Neural cell (in vitro differentiated cells): ENCODE measurements at regions not wholly inside any gene's neighbourhood (a gene's known extent, or its start where the extent isn't known, plus 50 kb on each side); places are given as distances from the start of the nearest gene placed in this dataset.

Source experiments
- H2AFZ ChIP-seq: fragments of 200-600, 300-800 bp; sonication (generic), shearing (Covaris generic); 2 replicates; pipeline ENCODE4 v1.6.0; 2014; ENCODE audit warnings: low read depth, mild to moderate bottlenecking, antibody characterized with exemption, low read length, moderate library complexity
- H3F3A ChIP-seq: fragments of 200-600 bp; shearing (Covaris generic); 2 replicates; pipeline ENCODE4 v1.6.1; 2016; ENCODE audit warnings: mild to moderate bottlenecking, moderate library complexity, mixed read lengths, antibody characterized with exemption, low read length; ENCODE audit not compliant: insufficient read depth, poor library complexity, severe bottlenecking
- H3K27ac ChIP-seq: fragments of 200-600, 300-800 bp; sonication (generic), shearing (Covaris generic); 2 replicates; pipeline ENCODE4 v1.5.1; 2014; ENCODE audit warnings: mild to moderate bottlenecking, low read length, moderate library complexity
- H3K27me3 ChIP-seq: fragments of 300-800, 200-600 bp; sonication (generic), shearing (Covaris generic); 2 replicates; pipeline ENCODE4 v1.6.0; 2014; ENCODE audit warnings: mild to moderate bottlenecking, low read depth, low read length, moderate library complexity; ENCODE audit not compliant: insufficient read depth
- H3K36me3 ChIP-seq: fragments of 300-800, 200-600 bp; sonication (generic), shearing (Covaris generic); 2 replicates; pipeline ENCODE4 v1.5.1; 2014; ENCODE audit warnings: mild to moderate bottlenecking, antibody characterized with exemption, low read length, moderate library complexity; ENCODE audit not compliant: insufficient read depth
- H3K4me2 ChIP-seq: fragments of 300-800, 200-600 bp; sonication (generic), shearing (Covaris generic); 2 replicates; pipeline ENCODE4 v1.6.0; 2014; ENCODE audit warnings: mild to moderate bottlenecking, low read length
- H3K4me3 ChIP-seq: fragments of 300-800, 200-600 bp; sonication (generic), shearing (Covaris generic); 2 replicates; pipeline ENCODE4 v1.5.1; 2014; ENCODE audit warnings: mild to moderate bottlenecking, low read length, moderate library complexity
- H3K79me2 ChIP-seq: fragments of 200-600 bp; shearing (Covaris generic); replicated peaks from 2 replicates; pipeline ENCODE4 v1.6.0; 2014; ENCODE audit warnings: mild to moderate bottlenecking, low read length, moderate library complexity; ENCODE audit not compliant: insufficient read depth
- H3K9ac ChIP-seq: fragments of 300-800, 200-600 bp; sonication (generic), shearing (Covaris generic); 2 replicates; pipeline ENCODE4 v1.6.1; 2016; ENCODE audit warnings: mild to moderate bottlenecking, low read length, mixed read lengths
- H3K9me2 ChIP-seq: fragments of 200-600 bp; shearing (Covaris generic); 2 replicates; pipeline ENCODE4 v1.6.1; 2016; ENCODE audit warnings: mild to moderate bottlenecking, low read length, mixed read lengths; ENCODE audit not compliant: insufficient read depth
- H3K9me3 ChIP-seq: fragments of 200-600, 300-800 bp; sonication (generic), shearing (Covaris generic); 2 replicates; pipeline ENCODE4 v1.6.1; 2016; ENCODE audit warnings: mild to moderate bottlenecking, mixed run types, low read length, moderate library complexity, mixed read lengths
- H4K20me1 ChIP-seq: fragments of 200-600 bp; shearing (Covaris generic); 2 replicates; pipeline ENCODE4 v1.6.1; 2016; ENCODE audit warnings: mild to moderate bottlenecking, mixed run types; ENCODE audit not compliant: insufficient read depth
- CTCF ChIP-seq: fragments of 450-650 bp; IDR thresholded peaks from 2 replicates; pipeline ENCODE4 v1.5.1; 2014; ENCODE audit warnings: antibody characterized with exemption, mild to moderate bottlenecking, moderate library complexity; ENCODE audit not compliant: poor library complexity, severe bottlenecking
- EP300 ChIP-seq: fragments of 450-650 bp; conservative IDR thresholded peaks from 2 replicates; pipeline ENCODE4 v1.6.1; 2014; ENCODE audit warnings: antibody characterized with exemption, mild to moderate bottlenecking, moderate library complexity; ENCODE audit not compliant: poor library complexity, severe bottlenecking
- EZH2 ChIP-seq: fragments of 200-600, 300-800 bp; shearing (Covaris generic), sonication (generic); IDR thresholded peaks from 2 replicates; pipeline ENCODE4 v1.6.1; 2014; ENCODE audit warnings: antibody characterized with exemption, low read length, borderline replicate concordance, mild to moderate bottlenecking; ENCODE audit not compliant: insufficient read depth, poor library complexity, severe bottlenecking
- MXI1 ChIP-seq: fragments of 450-650 bp; conservative IDR thresholded peaks from 2 replicates; pipeline ENCODE4 v1.6.1; 2014; ENCODE audit warnings: antibody characterized with exemption, mild to moderate bottlenecking; ENCODE audit not compliant: poor library complexity, severe bottlenecking
- POLR2AphosphoS5 ChIP-seq: IDR thresholded peaks from 2 replicates; pipeline ENCODE4 v1.6.1; 2012
- RAD21 ChIP-seq: fragments of 450-650 bp; conservative IDR thresholded peaks from 2 replicates; pipeline ENCODE4 v1.6.1; 2014; ENCODE audit warnings: antibody characterized with exemption, mild to moderate bottlenecking, moderate library complexity
- SMC3 ChIP-seq: fragments of 450-650 bp; conservative IDR thresholded peaks from 2 replicates; pipeline ENCODE4 v1.6.1; 2014; ENCODE audit warnings: antibody characterized with exemption, mild to moderate bottlenecking, moderate library complexity; ENCODE audit not compliant: poor library complexity
- TAF1 ChIP-seq: IDR thresholded peaks from 2 replicates; pipeline ENCODE4 v1.6.1; 2012; ENCODE audit warnings: low read depth
- TF ChIP-seq, protein P1 (sequence below): IDR thresholded peaks from 2 replicates; pipeline ENCODE4 v1.6.1; 2012; ENCODE audit warnings: borderline replicate concordance

GRCh38 chr1:96291468-96291867 lies 430.1 kb upstream of the PTBP2 start:
- no peak overlapping the region for H3K4me2 ChIP-seq
- no peaks in the 10 kb centered on the region for H4K20me1 ChIP-seq
- no peaks in the 10 kb centered on the region for H3K36me3 ChIP-seq
- H3K9me3 ChIP-seq, result no peaks in the 10 kb centered on the region
- no peak overlapping the region for H3K4me3 ChIP-seq
- H3F3A ChIP-seq, result no peaks in the 10 kb centered on the region
- no peaks in the 10 kb centered on the region for H3K9me2 ChIP-seq
- TF ChIP-seq RAD21, result no peak
- TF ChIP-seq EP300, result no peak
- TF ChIP-seq TAF1, result no peak
- no peak for TF ChIP-seq EZH2
- no peak for TF ChIP-seq MXI1
- no peak for TF ChIP-seq CTCF
- TF ChIP-seq, protein P1, sequence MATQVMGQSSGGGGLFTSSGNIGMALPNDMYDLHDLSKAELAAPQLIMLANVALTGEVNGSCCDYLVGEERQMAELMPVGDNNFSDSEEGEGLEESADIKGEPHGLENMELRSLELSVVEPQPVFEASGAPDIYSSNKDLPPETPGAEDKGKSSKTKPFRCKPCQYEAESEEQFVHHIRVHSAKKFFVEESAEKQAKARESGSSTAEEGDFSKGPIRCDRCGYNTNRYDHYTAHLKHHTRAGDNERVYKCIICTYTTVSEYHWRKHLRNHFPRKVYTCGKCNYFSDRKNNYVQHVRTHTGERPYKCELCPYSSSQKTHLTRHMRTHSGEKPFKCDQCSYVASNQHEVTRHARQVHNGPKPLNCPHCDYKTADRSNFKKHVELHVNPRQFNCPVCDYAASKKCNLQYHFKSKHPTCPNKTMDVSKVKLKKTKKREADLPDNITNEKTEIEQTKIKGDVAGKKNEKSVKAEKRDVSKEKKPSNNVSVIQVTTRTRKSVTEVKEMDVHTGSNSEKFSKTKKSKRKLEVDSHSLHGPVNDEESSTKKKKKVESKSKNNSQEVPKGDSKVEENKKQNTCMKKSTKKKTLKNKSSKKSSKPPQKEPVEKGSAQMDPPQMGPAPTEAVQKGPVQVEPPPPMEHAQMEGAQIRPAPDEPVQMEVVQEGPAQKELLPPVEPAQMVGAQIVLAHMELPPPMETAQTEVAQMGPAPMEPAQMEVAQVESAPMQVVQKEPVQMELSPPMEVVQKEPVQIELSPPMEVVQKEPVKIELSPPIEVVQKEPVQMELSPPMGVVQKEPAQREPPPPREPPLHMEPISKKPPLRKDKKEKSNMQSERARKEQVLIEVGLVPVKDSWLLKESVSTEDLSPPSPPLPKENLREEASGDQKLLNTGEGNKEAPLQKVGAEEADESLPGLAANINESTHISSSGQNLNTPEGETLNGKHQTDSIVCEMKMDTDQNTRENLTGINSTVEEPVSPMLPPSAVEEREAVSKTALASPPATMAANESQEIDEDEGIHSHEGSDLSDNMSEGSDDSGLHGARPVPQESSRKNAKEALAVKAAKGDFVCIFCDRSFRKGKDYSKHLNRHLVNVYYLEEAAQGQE, result no peak
- no peak for TF ChIP-seq SMC3
- TF ChIP-seq POLR2AphosphoS5, result no peak
- no peak overlapping the region for H2AFZ ChIP-seq
- no peaks in the 10 kb centered on the region for H3K79me2 ChIP-seq
- no peaks in the 10 kb centered on the region for H3K27me3 ChIP-seq
- no peak overlapping the region for H3K27ac ChIP-seq
- H3K9ac ChIP-seq, result no peak overlapping the region

DNA sequence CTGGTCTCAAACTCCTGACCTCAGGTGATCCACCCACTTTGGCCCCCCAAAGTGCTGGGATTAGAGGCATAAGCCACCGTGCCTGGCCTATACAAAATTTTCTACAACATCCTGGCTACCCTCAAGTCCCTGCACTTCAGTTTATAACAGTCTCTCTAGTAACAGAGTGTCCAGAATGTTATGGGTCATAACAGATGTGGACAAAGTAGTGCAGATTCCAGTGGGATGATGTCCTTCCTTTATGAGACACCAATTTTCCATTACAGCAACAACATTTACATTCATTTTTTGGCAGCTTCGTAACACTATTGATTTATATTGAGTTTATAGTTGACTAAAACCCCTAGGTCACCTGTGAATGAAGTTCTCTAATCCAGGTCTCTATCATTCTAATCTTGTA lies 429.4 kb upstream of the PTBP2 start:
- no peaks in the 10 kb centered on the region for H3K79me2 ChIP-seq

More for the DNA sequence above, 429.4 kb upstream of the PTBP2 start:
- no peaks in the 10 kb centered on the region for H3K9me3 ChIP-seq
- no peaks in the 10 kb centered on the region for H3F3A ChIP-seq
- H3K27ac ChIP-seq, result no peak overlapping the region
- TF ChIP-seq EP300 (no peak), EZH2 (no peak), POLR2AphosphoS5 (no peak), CTCF (no peak), SMC3 (no peak), TAF1 (no peak), RAD21 (no peak), MXI1 (no peak)
- TF ChIP-seq, protein P1, result no peak
- H3K4me2 ChIP-seq, result no peak overlapping the region
- H4K20me1 ChIP-seq, result no peaks in the 10 kb centered on the region
- no peaks in the 10 kb centered on the region for H3K36me3 ChIP-seq
- no peak overlapping the region for H2AFZ ChIP-seq
- no peaks in the 10 kb centered on the region for H3K9me2 ChIP-seq
- no peak overlapping the region for H3K9ac ChIP-seq
- H3K27me3 ChIP-seq, result no peaks in the 10 kb centered on the region
- no peak overlapping the region for H3K4me3 ChIP-seq
